ENCODE measurements at regions not wholly inside any gene's neighbourhood (a gene's known extent, or its start where the extent isn't known, plus 50 kb on each side); places are given as distances from the start of the nearest gene placed in this dataset.

DNA sequence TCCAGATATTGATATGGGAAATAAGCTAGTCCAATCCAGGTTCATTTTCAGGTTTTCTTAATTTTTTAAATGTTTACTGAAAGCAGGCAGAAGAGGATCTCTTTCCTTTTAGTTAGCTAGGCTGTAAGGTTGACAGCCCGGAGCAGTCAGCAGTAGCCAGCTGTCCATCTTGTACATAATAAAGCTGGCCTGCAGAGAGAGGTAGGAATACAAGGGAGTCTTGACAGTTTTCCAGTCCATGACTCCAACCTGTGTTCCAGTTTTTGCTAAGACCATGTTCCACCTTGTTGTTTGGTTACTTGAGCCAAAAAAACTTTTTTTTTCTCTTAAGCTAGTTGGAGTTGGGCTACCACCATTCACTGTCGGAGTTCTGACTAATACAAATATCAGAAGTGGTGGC lies 402.7 kb upstream of the TEX13C start:
- no peak for DNase-seq (ENCODE audit: low read depth)
- TF ChIP-seq CTCF (conservative IDR thresholded peaks at IDR 0.05; ENCODE audit: low read length), result no peak
- no peak overlapping the region for H3K4me3 ChIP-seq (ENCODE audit: low read length)

- no peak for TF ChIP-seq CTCF (conservative IDR thresholded peaks at IDR 0.05; ENCODE audit: low read length)
- no peak overlapping the region for H3K4me3 ChIP-seq (ENCODE audit: low read length)
- DNase-seq (ENCODE audit: low read depth), result no peak
These were observed 394.0 kb upstream of the TEX13C start for GRCh38 chrX:124925681-124926080.

DNA sequence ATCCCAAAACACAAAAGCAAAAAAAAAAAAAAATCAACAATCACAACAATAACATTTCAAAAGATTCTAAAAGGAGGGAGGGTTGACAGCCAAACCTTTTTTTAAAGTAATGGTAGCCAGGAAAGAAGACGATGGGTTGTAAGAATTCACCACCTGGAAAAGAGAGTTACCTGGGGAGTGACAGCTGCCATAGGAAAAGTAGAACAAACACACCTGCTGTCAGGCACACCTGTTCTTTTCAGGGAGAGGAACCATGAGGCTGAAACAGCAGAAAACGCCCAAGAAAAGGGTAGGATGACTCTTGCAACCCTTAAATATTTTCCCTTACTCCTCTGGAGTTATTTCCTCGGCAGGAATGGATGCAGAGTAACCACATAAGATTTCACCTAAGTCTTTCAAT lies 388.4 kb upstream of the TEX13C start:
- no peak for TF ChIP-seq CTCF (conservative IDR thresholded peaks at IDR 0.05; ENCODE audit: low read length)
- no peak for DNase-seq (ENCODE audit: low read depth)
- no peak overlapping the region for H3K4me3 ChIP-seq (ENCODE audit: low read length)

DNA sequence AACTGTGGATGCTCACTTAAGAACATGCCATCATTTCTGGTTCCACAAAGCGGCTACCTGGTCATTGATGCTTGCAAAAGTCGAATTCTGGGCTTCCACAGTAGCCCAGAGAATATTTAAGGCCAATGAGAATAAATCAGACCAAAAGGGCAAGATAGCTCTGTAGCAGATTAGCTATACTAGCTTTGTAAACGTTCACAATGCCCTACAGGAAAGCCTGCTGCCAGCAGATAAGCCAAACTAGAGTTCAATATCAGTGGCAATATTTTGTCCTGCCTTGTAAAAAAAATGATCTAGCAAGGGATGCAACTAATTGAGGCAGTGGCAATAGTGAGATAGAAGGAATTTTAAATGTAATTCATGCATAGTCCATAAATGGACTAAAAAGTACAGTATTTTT lies 387.7 kb upstream of the TEX13C start:
- TF ChIP-seq CTCF (conservative IDR thresholded peaks at IDR 0.05; ENCODE audit: low read length), result no peak
- no peak overlapping the region for H3K4me3 ChIP-seq (ENCODE audit: low read length)
- no peak for DNase-seq (ENCODE audit: low read depth)

DNA sequence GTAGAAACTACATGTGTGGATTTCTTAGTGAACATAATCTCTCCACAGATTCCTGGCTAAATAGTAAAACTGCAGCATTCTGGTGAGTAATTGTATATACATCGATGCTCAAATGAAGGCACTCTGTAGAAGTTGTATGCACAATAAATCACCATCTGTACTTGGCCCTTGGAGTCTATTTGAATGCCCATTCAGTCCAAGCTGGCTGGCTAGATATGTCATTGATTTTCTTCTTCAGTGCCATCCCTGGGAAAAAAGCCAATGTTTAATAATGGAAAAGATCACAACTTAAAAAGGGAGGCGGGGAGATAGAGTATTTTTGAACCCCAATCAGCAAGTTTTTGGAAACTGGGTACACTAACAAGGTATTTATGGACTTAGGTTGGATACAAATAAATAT lies 381.0 kb upstream of the TEX13C start:
- H3K4me3 ChIP-seq (ENCODE audit: low read length), result no peak overlapping the region
- TF ChIP-seq CTCF (conservative IDR thresholded peaks at IDR 0.05; ENCODE audit: low read length), result no peak
- DNase-seq (ENCODE audit: low read depth), result no peak

GRCh38 chrX:124940531-124940930 lies 379.1 kb upstream of the TEX13C start:
- no peak overlapping the region for H3K4me3 ChIP-seq (ENCODE audit: low read length)
- DNase-seq (ENCODE audit: low read depth), result no peak
- TF ChIP-seq CTCF (conservative IDR thresholded peaks at IDR 0.05; ENCODE audit: low read length), result no peak

DNA sequence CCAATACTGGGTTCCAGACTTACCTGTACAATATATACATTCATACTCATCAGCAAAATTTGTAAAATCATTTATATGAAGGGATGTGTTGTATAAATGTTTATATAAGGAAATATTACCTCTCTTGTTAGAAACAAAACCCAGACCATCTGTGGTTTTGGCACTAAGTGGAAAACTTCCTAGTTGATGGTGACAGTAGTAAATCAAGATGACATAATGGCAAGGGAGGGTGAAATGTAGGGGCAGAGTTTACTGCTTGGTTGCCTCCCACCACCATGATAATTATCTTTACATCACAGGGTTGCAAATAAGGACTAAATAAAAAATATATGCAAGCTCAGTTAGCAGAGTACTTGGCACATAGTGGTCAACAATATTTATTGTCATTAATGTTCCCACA lies 365.3 kb upstream of the TEX13C start:
- no peak for TF ChIP-seq CTCF (conservative IDR thresholded peaks at IDR 0.05; ENCODE audit: low read length)
- DNase-seq (ENCODE audit: low read depth), result no peak
- H3K4me3 ChIP-seq (ENCODE audit: low read length), result no peak overlapping the region
